ENCODE measurements at regions not wholly inside any gene's neighbourhood (a gene's known extent, or its start where the extent isn't known, plus 50 kb on each side); places are given as distances from the start of the nearest gene placed in this dataset.

- TF ChIP-seq CTCF (IDR thresholded peaks at IDR 0.05) (no peak), POLR2A (IDR thresholded peaks at IDR 0.05) (no peak)
- 25 to 27% methylated on average over 2 of the region's 2 CpGs for WGBS, 2 donors
- no peak for DNase-seq
Measured at GRCh38 chr4:27217261-27217769, 356.7 kb downstream of the STIM2 start.

GRCh38 chr4:27218013-27218412, 357.4 kb downstream of the STIM2 start:
- Histone ChIP-seq H3K27ac (no peak overlapping the region), H3K36me3 (no peaks in the 10 kb centered on the region), H3K4me3 (no peak overlapping the region), H3K9me3 (no peaks in the 10 kb centered on the region), H3K4me1 (no peaks in the 10 kb centered on the region), H3K27me3 (no peaks in the 10 kb centered on the region)
- 57 to 65% methylated on average over 2 of the region's 2 CpGs for WGBS, 2 donors
- intact Hi-C loops (cut with DNase I): no loop called here
- no peak for TF ChIP-seq CTCF (IDR thresholded peaks at IDR 0.05)
- TF ChIP-seq POLR2A (IDR thresholded peaks at IDR 0.05): no peak
- DNase-seq: no peak

More at GRCh38 chr4:27217261-27217769, 356.7 kb downstream of the STIM2 start:
- Histone ChIP-seq H3K4me1 (no peaks in the 10 kb centered on the region), H3K27ac (no peak overlapping the region), H3K4me3 (no peak overlapping the region), H3K36me3 (no peaks in the 10 kb centered on the region), H3K9me3 (no peaks in the 10 kb centered on the region), H3K27me3 (no peaks in the 10 kb centered on the region)
- intact Hi-C loops (cut with DNase I): no loop called here

GRCh38 chr4:27223326-27223725, 362.7 kb downstream of the STIM2 start:
- no peak overlapping the region for H3K4me3 ChIP-seq
- no peaks in the 10 kb centered on the region for H3K36me3 ChIP-seq
- no peaks in the 10 kb centered on the region for H3K9me3 ChIP-seq
- H3K27me3 ChIP-seq: no peaks in the 10 kb centered on the region
- TF ChIP-seq POLR2A (IDR thresholded peaks at IDR 0.05) (no peak), CTCF (IDR thresholded peaks at IDR 0.05) (no peak)
- H3K4me1 ChIP-seq: no peaks in the 10 kb centered on the region
- no peak overlapping the region for H3K27ac ChIP-seq
- intact Hi-C loops (cut with DNase I): no loop called here
- 57 to 74% methylated on average over 2 of the region's 2 CpGs for WGBS, 2 donors
- no peak for DNase-seq

GRCh38 chr4:27233531-27233930, 372.9 kb downstream of the STIM2 start:
- Histone ChIP-seq H3K36me3 (no peaks in the 10 kb centered on the region), H3K27me3 (no peaks in the 10 kb centered on the region), H3K4me1 (no peaks in the 10 kb centered on the region), H3K27ac (no peak overlapping the region), H3K9me3 (no peaks in the 10 kb centered on the region), H3K4me3 (no peak overlapping the region)
- intact Hi-C loops (cut with DNase I): no loop called here
- TF ChIP-seq POLR2A (IDR thresholded peaks at IDR 0.05): no peak
- no peak for TF ChIP-seq CTCF (IDR thresholded peaks at IDR 0.05)
- WGBS, 2 donors: 61 to 72% methylated on average over 3 of the region's 3 CpGs
- no peak for DNase-seq

- 51 to 59% methylated on average over 6 of the region's 6 CpGs for WGBS, 2 donors
- H3K27me3 ChIP-seq: no peaks in the 10 kb centered on the region
Measured at GRCh38 chr4:27234306-27234899, 373.8 kb downstream of the STIM2 start.

More at GRCh38 chr4:27234306-27234899, 373.8 kb downstream of the STIM2 start:
- intact Hi-C loops (cut with DNase I): no loop called here
- TF ChIP-seq POLR2A (IDR thresholded peaks at IDR 0.05): no peak
- no peak for TF ChIP-seq CTCF (IDR thresholded peaks at IDR 0.05)
- Histone ChIP-seq H3K36me3 (no peaks in the 10 kb centered on the region), H3K4me3 (no peak overlapping the region), H3K9me3 (no peaks in the 10 kb centered on the region), H3K4me1 (no peaks in the 10 kb centered on the region), H3K27ac (no peak overlapping the region)
- no peak for DNase-seq
